ENCODE measurements at regions not wholly inside any gene's neighbourhood (a gene's known extent, or its start where the extent isn't known, plus 50 kb on each side); places are given as distances from the start of the nearest gene placed in this dataset.

- no peaks in the 10 kb centered on the region for H3K36me3 Mint-ChIP-seq (ENCODE audit: low read depth)
- H3K4me1 Mint-ChIP-seq, result peaks cover 27% of the 10 kb centered on the region
Measured at GRCh38 chrX:23501974-23502373, 165.3 kb upstream of the PRDX4 start.

More at GRCh38 chrX:23501974-23502373, 165.3 kb upstream of the PRDX4 start:
- Histone ChIP-seq H3K27ac (ENCODE audit: low read depth) (no peak overlapping the region), H3K36me3 (ENCODE audit: insufficient read depth) (no peaks in the 10 kb centered on the region), H3K4me3 (no peak overlapping the region), H4K20me1 (replicated peaks; ENCODE audit: insufficient read depth) (no peaks in the 10 kb centered on the region), H3K27me3 (ENCODE audit: insufficient read depth) (no peaks in the 10 kb centered on the region), H3K79me2 (replicated peaks; ENCODE audit: insufficient read depth) (no peaks in the 10 kb centered on the region), H2AFZ (no peak overlapping the region), H3K4me1 (ENCODE audit: insufficient read depth) (peaks cover 20% of the 10 kb centered on the region), H3K4me2 (no peak overlapping the region), H3F3A (replicated peaks; ENCODE audit: low read depth) (no peaks in the 10 kb centered on the region), H3K9me2 (ENCODE audit: insufficient read depth) (no peaks in the 10 kb centered on the region)
- Mint-ChIP-seq H3K4me3 (no peak overlapping the region), H3K27me3 (ENCODE audit: insufficient read depth, low read depth, poor library complexity) (peaks cover 2% of the 10 kb centered on the region), H3K27ac (no peak overlapping the region), H3K9me3 (no peaks in the 10 kb centered on the region)
- ATAC-seq, result no peak
- TF ChIP-seq POLR2AphosphoS5 (IDR thresholded peaks at IDR 0.05; ENCODE audit: low read depth) (no peak), CTCF (conservative IDR thresholded peaks at IDR 0.05; ENCODE audit: low read depth in 2 of 2) (no peak), REST (IDR thresholded peaks at IDR 0.05; ENCODE audit: unreplicated experiment) (no peak), CREB1 (CRISPR knock-in tag; IDR thresholded peaks at IDR 0.05; ENCODE audit: low read depth) (no peak), JUNB (IDR thresholded peaks at IDR 0.05; ENCODE audit: unreplicated experiment) (no peak), ZNF114 (CRISPR knock-in tag; IDR thresholded peaks at IDR 0.05) (no peak), EZH2phosphoT487 (IDR thresholded peaks at IDR 0.05; ENCODE audit: unreplicated experiment) (no peak)
- no peak for DNase-seq (ENCODE audit: low spot score)
